Esophagus (tissue), 2 donors: ENCODE measurements at regions not wholly inside any gene's neighbourhood (a gene's known extent, or its start where the extent isn't known, plus 50 kb on each side); places are given as distances from the start of the nearest gene placed in this dataset.

ENCODE experiments used
- H3K27ac ChIP-seq, 2 donors: one replicate each; pipeline ENCODE4 v1.5.1; 2013; ENCODE audit warnings: low read depth in 2 of 2, mild to moderate bottlenecking in 2 of 2, inconsistent platforms in 1 of 2, low read length in 1 of 2, moderate library complexity in 1 of 2
- H3K27me3 ChIP-seq, 2 donors: one replicate each; pipeline ENCODE4 v1.6.1; 2013; ENCODE audit warnings: low read length in 2 of 2, control low read depth in 1 of 2, mild to moderate bottlenecking in 1 of 2; ENCODE audit not compliant: insufficient read depth in 2 of 2, control insufficient read depth in 1 of 2
- H3K36me3 ChIP-seq, 2 donors: one replicate each; pipeline ENCODE4 v1.6.1; 2013; ENCODE audit warnings: low read length in 1 of 2; ENCODE audit not compliant: control insufficient read depth in 2 of 2, insufficient read depth in 2 of 2
- H3K4me1 ChIP-seq, 2 donors: one replicate each; pipeline ENCODE4 v1.6.1; 2013; ENCODE audit warnings: low read length in 1 of 2; ENCODE audit not compliant: control insufficient read depth in 2 of 2, insufficient read depth in 2 of 2
- H3K4me3 ChIP-seq, 2 donors: one replicate each; pipeline ENCODE4 v1.5.1; 2013; ENCODE audit warnings: low read length in 2 of 2, mild to moderate bottlenecking in 2 of 2, low read depth in 1 of 2, moderate library complexity in 1 of 2
- H3K9me3 ChIP-seq, 2 donors: one replicate each; pipeline ENCODE4 v1.6.1; 2013; ENCODE audit warnings: mild to moderate bottlenecking in 2 of 2, low read depth in 1 of 2, low read length in 1 of 2, moderate library complexity in 1 of 2; ENCODE audit not compliant: control insufficient read depth in 2 of 2, insufficient read depth in 1 of 2
- WGBS, 2 donors: extraction: QIAGEN DNeasy Blood & Tissue Kit; methylation state at CpG; one replicate each; pipeline ENCODE4 v1.1.7; 2013; 5-methylcytosine and 5-hydroxymethylcytosine counted together
- donor health status: healthy with polysubstance abuse.
- donor health status: Bipolar disorder and iron deficiency.

DNA sequence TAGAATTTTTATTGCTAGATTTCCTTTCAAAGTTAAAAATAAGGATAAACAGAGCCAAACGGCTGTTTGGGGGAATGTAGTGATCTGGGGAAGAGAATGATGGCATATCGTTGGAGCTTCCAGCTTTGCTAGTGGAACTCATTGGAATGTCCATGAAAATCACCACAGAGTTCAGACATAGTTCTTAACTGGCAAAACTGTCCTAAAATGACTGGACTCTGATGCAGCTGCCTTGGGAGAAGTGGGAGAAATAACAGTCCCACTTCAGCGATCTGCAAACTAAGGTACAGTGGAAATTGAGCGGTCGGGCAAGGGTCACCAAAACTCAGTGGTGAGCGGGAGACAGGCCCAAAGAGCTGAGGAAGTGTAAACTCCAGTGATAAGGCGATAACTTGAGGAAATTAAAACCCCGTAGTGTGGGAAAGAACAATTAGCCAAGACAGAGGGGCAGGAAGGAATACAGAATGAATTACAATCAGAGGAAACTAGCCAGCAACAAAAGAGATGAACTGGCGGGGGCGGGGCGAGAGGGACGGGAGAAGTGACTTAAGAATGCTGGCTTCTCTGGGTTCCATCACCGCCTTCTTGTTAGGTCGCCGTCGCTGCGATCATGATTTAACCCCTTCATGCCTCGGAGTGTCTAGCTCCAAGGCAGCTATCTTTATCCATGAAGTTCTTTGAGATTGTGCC lies 89.8 kb upstream of the ARHGAP29 start:
- H3K4me1 ChIP-seq, result peaks cover 0 to 2% of the 10 kb centered on the region in 2 donors
- no peaks in the 10 kb centered on the region for H3K36me3 ChIP-seq
- 37 to 44% methylated on average over 18 of the region's 18 CpGs for WGBS, 2 donors
- H3K27me3 ChIP-seq, result peaks cover 0 to 3% of the 10 kb centered on the region in 2 donors
- H3K27ac ChIP-seq, result no peak overlapping the region
- H3K9me3 ChIP-seq, result no peaks in the 10 kb centered on the region
- no peak overlapping the region for H3K4me3 ChIP-seq

DNA sequence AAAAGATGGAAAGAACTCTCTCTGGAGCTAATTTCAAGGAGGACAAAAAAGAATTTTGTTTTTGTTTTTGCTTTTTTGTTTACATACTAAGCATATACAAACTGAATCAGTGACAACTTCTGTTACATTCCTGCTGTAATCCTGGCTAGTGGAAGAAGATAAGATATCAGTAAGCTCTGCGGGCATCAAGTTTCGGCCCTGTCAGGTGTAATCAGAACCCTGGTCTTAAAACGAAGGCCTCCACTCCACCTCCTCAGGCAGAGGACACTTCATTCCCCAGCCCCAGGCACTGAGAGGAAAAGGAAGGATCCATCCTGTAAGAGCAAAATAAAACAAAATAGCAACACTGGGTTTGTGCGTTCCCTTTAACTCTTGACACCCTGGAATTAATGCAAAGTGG lies 88.9 kb upstream of the ARHGAP29 start:
- Histone ChIP-seq H3K4me1 (peaks cover 0 to 2% of the 10 kb centered on the region in 2 donors), H3K9me3 (no peaks in the 10 kb centered on the region), H3K27ac (no peak overlapping the region), H3K4me3 (no peak overlapping the region), H3K27me3 (peaks cover 0 to 3% of the 10 kb centered on the region in 2 donors), H3K36me3 (no peaks in the 10 kb centered on the region)
- WGBS, 2 donors, result 37 to 63% methylated on average over 4 of the region's 4 CpGs

DNA sequence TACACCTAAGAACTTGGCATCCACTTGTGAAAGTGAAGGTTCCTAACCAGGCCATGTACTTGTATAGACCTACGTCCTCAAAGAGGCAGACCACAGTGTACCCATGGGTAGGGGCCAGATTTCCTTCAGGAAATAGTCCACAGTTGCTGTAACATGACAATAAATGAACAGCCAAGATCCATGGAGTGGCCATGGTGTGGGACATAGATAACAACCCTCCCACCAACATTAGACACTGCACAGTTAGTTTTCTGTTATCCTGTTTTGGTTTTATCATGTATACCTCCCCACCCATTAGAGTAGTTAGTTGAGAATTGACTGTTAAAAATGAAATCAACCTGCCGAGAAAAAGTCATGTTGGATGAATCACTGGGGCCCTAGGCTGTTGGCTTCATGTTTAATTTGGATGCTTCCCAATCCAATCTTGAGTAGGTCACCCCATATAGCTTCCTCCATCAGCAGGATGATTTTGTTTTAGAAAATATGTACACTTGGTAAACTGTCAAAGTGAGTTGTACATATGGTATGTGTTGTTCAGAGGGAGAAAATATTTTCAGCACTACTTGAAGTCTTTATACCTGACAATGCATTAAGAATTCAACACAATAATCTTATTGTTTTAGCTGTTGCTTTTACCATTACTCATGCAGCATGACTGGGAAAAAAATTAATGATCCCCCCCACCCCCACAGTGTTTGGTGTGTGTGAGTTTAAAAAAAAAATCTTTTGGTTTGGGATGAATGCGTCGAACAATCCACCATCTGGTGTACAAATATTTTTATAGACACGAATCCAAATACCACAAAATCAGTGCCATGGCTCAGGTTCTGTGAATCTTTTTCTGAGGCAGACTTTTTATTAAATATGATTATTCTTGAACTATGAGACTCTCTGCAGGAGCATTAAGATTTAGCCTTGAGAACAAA lies 88.3 kb upstream of the ARHGAP29 start:
- Histone ChIP-seq H3K36me3 (no peaks in the 10 kb centered on the region), H3K4me1 (peaks cover 0 to 2% of the 10 kb centered on the region in 2 donors)

DNA sequence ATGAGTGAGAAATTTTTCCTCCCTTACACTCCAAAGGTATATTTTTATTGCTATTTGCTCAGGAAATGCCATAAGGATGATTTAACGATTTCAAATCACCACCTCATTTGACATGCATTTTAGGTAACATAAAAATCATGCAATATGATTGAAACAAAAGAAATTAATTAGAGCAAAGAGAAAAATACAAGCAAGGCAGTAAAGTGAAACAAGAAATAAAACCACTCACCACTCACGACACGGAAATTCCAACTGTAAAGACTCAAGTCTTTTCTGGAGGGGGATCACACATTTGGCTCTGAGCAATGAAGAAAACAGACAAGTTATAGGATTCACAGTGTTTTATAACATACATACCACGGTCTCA lies 86.8 kb upstream of the ARHGAP29 start:
- 76 to 79% methylated on average over 4 of the region's 4 CpGs for WGBS, 2 donors
- Histone ChIP-seq H3K9me3 (no peaks in the 10 kb centered on the region), H3K4me1 (peaks cover 0 to 2% of the 10 kb centered on the region in 2 donors), H3K27me3 (no peaks in the 10 kb centered on the region), H3K27ac (no peak overlapping the region), H3K4me3 (no peak overlapping the region), H3K36me3 (no peaks in the 10 kb centered on the region)

More for the DNA sequence above, 88.3 kb upstream of the ARHGAP29 start:
- Histone ChIP-seq H3K27ac (peak overlapping the region in 1 of 2 donors; percentile 33), H3K4me3 (no peak overlapping the region), H3K27me3 (peaks cover 0 to 2% of the 10 kb centered on the region in 2 donors), H3K9me3 (no peaks in the 10 kb centered on the region)
- WGBS, 2 donors, result 19 to 34% methylated on average over 5 of the region's 5 CpGs

DNA sequence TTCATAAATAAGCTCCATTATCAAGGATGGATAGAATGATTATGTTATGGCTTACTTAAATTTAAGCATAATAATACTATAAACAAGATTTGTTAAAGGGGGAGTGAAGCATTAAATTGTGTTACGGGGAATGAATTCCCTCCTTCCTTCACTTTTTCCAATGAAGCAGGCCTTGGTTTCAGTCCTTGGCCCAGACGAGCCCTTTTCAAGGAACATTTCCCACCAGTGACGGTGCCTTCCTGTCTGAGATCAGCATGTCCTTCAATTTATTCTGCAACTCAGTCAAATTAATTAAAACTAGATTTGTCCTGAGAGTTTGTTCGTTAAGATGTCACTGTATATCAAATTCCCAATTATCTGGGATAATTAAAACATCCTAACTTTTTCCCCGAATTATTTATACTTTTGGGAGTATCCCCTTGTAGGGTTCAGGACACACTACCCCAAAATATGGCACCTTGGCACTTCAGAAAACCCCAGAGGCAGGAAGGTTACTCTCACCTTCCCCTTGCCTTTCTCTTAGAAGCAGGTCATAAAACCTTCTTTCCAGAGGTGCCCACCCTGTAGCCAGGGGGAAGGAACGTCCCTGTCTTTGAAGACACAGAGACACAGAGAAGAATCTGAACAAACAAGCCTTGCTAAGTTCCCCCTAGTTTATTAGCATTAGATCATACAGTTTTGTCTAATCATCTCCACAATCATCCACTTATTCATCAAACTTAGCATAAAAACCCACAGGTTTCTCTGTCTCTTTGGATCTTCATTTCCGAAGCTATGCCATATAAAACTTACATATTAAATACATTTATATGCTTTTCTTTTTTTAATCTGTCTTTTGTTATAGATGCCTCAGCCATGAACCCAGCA lies 86.2 kb upstream of the ARHGAP29 start:
- Histone ChIP-seq H3K27me3 (no peaks in the 10 kb centered on the region), H3K27ac (no peak overlapping the region), H3K4me1 (peaks cover under 1 to 2% of the 10 kb centered on the region in 2 donors), H3K4me3 (no peak overlapping the region), H3K9me3 (no peaks in the 10 kb centered on the region), H3K36me3 (no peaks in the 10 kb centered on the region)
- 84 to 86% methylated on average over 7 of the region's 7 CpGs for WGBS, 2 donors

DNA sequence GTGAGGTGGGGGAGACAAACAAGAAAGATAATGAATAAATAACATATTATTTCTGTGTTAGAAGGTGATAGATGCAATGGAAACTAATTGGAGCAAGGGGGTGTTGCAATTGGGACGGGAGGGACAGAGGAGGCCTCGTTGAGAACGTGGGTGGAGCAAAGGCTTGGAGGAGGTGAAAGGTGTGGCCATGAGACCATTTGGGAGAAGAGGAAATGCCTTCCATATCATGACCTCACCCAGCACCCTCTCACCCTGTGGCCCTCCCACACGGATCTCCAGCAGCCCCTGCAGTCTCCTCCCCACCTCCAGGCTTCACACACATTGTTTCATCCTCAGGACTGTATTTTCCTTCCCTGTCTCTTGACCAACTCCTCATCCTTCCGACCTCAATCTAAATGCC lies 85.3 kb upstream of the ARHGAP29 start:
- H3K27ac ChIP-seq, result no peak overlapping the region
- H3K27me3 ChIP-seq, result no peaks in the 10 kb centered on the region
- WGBS, 2 donors, result 69 to 75% methylated on average over 5 of the region's 5 CpGs

DNA sequence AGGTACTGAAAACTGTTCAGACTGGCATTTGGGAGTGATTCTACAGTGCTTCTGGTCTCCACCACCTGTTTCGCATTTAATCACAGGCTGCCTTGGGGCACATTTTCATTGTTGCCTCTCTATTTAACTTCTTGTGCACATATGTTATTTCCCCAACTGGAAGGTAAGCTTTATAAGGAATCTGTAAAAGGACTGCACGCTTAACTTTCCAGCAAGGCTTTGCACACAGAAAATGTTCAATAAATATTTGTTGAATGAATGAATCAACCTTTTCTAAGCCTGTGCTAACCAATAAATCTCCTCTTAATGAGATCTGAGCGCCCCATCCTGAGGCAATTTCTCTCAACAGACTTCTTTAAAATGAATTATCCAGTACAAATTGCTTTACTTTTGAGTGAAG lies 84.3 kb upstream of the ARHGAP29 start:
- Histone ChIP-seq H3K27ac (no peak overlapping the region), H3K36me3 (no peaks in the 10 kb centered on the region), H3K9me3 (no peaks in the 10 kb centered on the region), H3K4me1 (peaks cover 2% of the 10 kb centered on the region in 2 donors), H3K4me3 (no peak overlapping the region), H3K27me3 (no peaks in the 10 kb centered on the region)
- 59 to 61% methylated on average over 3 of the region's 3 CpGs for WGBS, 2 donors

More for the DNA sequence above, 85.3 kb upstream of the ARHGAP29 start:
- Histone ChIP-seq H3K9me3 (no peaks in the 10 kb centered on the region), H3K4me1 (peaks cover 2% of the 10 kb centered on the region in 2 donors), H3K36me3 (no peaks in the 10 kb centered on the region), H3K4me3 (no peak overlapping the region)

DNA sequence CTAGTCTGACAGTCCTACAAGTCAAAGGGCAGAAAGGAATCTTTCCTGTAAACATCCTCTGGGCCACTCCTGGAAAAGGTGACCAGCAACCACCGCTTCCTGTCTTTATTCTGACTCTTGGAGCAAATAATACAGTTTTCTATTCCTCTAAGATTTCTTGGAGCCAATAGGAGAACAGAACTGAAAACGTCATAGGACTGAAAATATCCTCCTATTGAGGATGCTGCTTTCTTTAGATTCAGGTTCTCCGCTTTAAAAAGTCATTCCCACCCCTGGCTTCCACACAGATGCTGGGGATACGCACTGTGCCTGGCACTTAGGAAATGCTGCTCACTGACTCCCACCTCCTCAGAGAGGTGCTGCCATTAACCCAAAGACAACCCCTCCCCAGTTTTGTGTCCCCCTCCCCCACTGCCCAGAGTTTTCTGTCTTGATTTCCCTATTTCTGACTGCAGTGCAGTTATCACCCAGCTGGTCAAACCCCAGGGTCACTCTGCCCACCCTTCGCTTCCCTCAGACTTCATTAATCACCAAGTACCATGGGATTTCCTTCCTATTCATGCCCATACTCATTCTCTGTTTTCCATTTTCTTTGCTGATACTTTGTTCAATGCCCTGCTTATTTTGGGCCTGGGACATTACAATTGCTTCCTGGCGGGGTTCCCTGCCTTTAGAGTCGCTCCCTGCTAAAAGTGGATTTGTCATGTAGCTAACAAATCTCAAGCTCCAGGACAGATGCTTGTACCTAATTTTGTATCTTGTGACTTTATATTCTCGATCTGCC lies 82.1 kb upstream of the ARHGAP29 start:
- no peaks in the 10 kb centered on the region for H3K9me3 ChIP-seq
- no peaks in the 10 kb centered on the region for H3K36me3 ChIP-seq
- H3K4me3 ChIP-seq, result no peak overlapping the region
- 66 to 77% methylated on average over 8 of the region's 8 CpGs for WGBS, 2 donors
- no peak overlapping the region for H3K27ac ChIP-seq
- no peaks in the 10 kb centered on the region for H3K27me3 ChIP-seq
- H3K4me1 ChIP-seq, result peaks cover 0 to 2% of the 10 kb centered on the region in 2 donors
